Motor neuron (in vitro differentiated cells): ENCODE measurements at regions not wholly inside any gene's neighbourhood (a gene's known extent, or its start where the extent isn't known, plus 50 kb on each side); places are given as distances from the start of the nearest gene placed in this dataset.
A peak's percentile ranks its signal among the peaks of the same experiment; 100 is the strongest.
"Not testable (repeated sequence)": the region's sequence is repeated elsewhere in the genome, so short reads cannot be mapped to it uniquely, and the experiment has no call there.

Experiments used
- ATAC-seq, 8 experiments: fragments of 200-7000 bp; cut with Tn5 transposase; replicated peaks in 6 of 8; 2 replicates each; pipeline ENCODE4 v1.8.0; 2021; ENCODE audit warnings: mild to moderate bottlenecking in 8 of 8, moderate library complexity in 8 of 8
- H3K27ac ChIP-seq, 2 donors: fragments of 250-450 bp; sonication (Bioruptor Pico); 2 replicates each; pipeline ENCODE4 v1.9.0; 2021; ENCODE audit warnings: antibody characterized with exemption in 2 of 2, mild to moderate bottlenecking in 2 of 2, moderate library complexity in 1 of 2
- H3K4me1 ChIP-seq, 2 donors: fragments of 250-450 bp; sonication (Bioruptor Pico); replicated peaks in 1 of 2; 2 replicates each; pipeline ENCODE4 v1.6.1; 2021; ENCODE audit warnings: antibody characterized with exemption in 2 of 2, mild to moderate bottlenecking in 2 of 2, moderate library complexity in 1 of 2
- H3K4me3 ChIP-seq, 5 donors: fragments of 250-450 bp; sonication (Bioruptor Pico); 2 replicates each; pipeline ENCODE4 v1.9.0; 2021; ENCODE audit warnings: antibody characterized with exemption in 5 of 5, mild to moderate bottlenecking in 5 of 5, moderate library complexity in 4 of 5
- WGBS, 10 experiments: fragments of 450-650 bp; shearing (Covaris generic); methylation state at CpG; one replicate each; pipeline ENCODE4 v1.0.0; 2022; 5-methylcytosine and 5-hydroxymethylcytosine counted together
- in situ Hi-C, 9 experiments: fragments of 400-800 bp; cut with MboI; loops; one replicate each; pipeline ENCODE4 v1.15.0; 2021; ENCODE audit warnings: low sequenced_read_pairs in 9 of 9, low pct_unique_long_range_greater_than_20kb in 2 of 9; ENCODE audit not compliant: unreplicated experiment in 9 of 9

- ATAC-seq: no peak
- H3K4me1 ChIP-seq: no peaks in the 10 kb centered on the region
- WGBS, 10 experiments: 17 to 100% (median 57%) methylated on average over 1 to 7 of the region's 10 CpGs; no CpG with 5 or more reads in 2 of the 10 experiments
- H3K27ac ChIP-seq: no peak overlapping the region
- in situ Hi-C loops: no loop called here
- no peak overlapping the region for H3K4me3 ChIP-seq
Observed at GRCh38 chr14:44873536-44873935, 88.2 kb downstream of the KLHL28 start.

- ATAC-seq: no peak
- in situ Hi-C loops: no loop called here
- Histone ChIP-seq H3K4me1 (no peaks in the 10 kb centered on the region), H3K4me3 (no peak overlapping the region), H3K27ac (no peak overlapping the region)
- 0 to 71% methylated on average over 1 of the region's 1 CpG; no CpG with 5 or more reads in 8 of the 10 experiments for WGBS, 10 experiments
Observed at GRCh38 chr14:44866770-44867169, 95.0 kb downstream of the KLHL28 start.

GRCh38 chr14:44866322-44866721 lies 95.4 kb downstream of the KLHL28 start:
- no peak for ATAC-seq
- WGBS, 10 experiments: 100% methylated on average over 1 of the region's 2 CpGs; no CpG with 5 or more reads in 9 of the 10 experiments

GRCh38 chr14:44863271-44863670 lies 98.5 kb downstream of the KLHL28 start:
- Histone ChIP-seq H3K4me3 (no peak overlapping the region), H3K27ac (no peak overlapping the region), H3K4me1 (no peaks in the 10 kb centered on the region)
- in situ Hi-C loops: no loop called here
- ATAC-seq: no peak
- WGBS, 10 experiments: 0 to 92% (median 68%) methylated on average over 1 to 3 of the region's 3 CpGs

More at GRCh38 chr14:44866322-44866721, 95.4 kb downstream of the KLHL28 start:
- in situ Hi-C loops: no loop called here
- Histone ChIP-seq H3K4me3 (no peak overlapping the region), H3K4me1 (no peaks in the 10 kb centered on the region), H3K27ac (no peak overlapping the region)

- Histone ChIP-seq H3K27ac (no peak overlapping the region), H3K4me3 (no peak overlapping the region), H3K4me1 (no peaks in the 10 kb centered on the region)
- WGBS, 10 experiments: 21 to 100% (median 88%) methylated on average over 1 to 2 of the region's 4 CpGs; no CpG with 5 or more reads in 4 of the 10 experiments
- in situ Hi-C loops: no loop called here
- ATAC-seq: no peak
Observed at GRCh38 chr14:44854114-44854513, 107.6 kb downstream of the KLHL28 start.

GRCh38 chr14:44847526-44848309 lies 114.0 kb downstream of the KLHL28 start:
- Histone ChIP-seq H3K4me3 (no peak overlapping the region), H3K4me1 (peaks cover 0 to 3% of the 10 kb centered on the region in 2 donors), H3K27ac (no peak overlapping the region)
- 25 to 93% (median 80%) methylated on average over 3 to 8 of the region's 8 CpGs; no CpG with 5 or more reads in 1 of the 10 experiments for WGBS, 10 experiments
- ATAC-seq: no peak
- in situ Hi-C loops: no loop called here

GRCh38 chr14:44846232-44846824 lies 115.4 kb downstream of the KLHL28 start:
- no peak overlapping the region for H3K27ac ChIP-seq
- peak in 4 of 8 experiments; percentile 34 to 51 (median 48) for ATAC-seq
- peaks cover 0 to 3% of the 10 kb centered on the region in 2 donors for H3K4me1 ChIP-seq
- H3K4me3 ChIP-seq: no peak overlapping the region
- 0 to 38% (median 17%) methylated on average over 1 to 4 of the region's 4 CpGs for WGBS, 10 experiments
- in situ Hi-C loops: no loop called here

- H3K4me3 ChIP-seq, H3K27ac ChIP-seq, in situ Hi-C loops, ATAC-seq, H3K4me1 ChIP-seq: not testable (repeated sequence)
- WGBS, 10 experiments: 100% methylated on average over 1 of the region's 9 CpGs; no CpG with 5 or more reads in 9 of the 10 experiments
Observed at GRCh38 chr14:44835928-44836327, 125.8 kb downstream of the KLHL28 start.

- in situ Hi-C loops: no loop called here
- Histone ChIP-seq H3K27ac (no peak overlapping the region), H3K4me1 (no peaks in the 10 kb centered on the region), H3K4me3 (no peak overlapping the region)
- 0 to 90% (median 25%) methylated on average over 1 of the region's 1 CpG; no CpG with 5 or more reads in 3 of the 10 experiments for WGBS, 10 experiments
- ATAC-seq: no peak
Observed at GRCh38 chr14:44833376-44834060, 128.2 kb downstream of the KLHL28 start.

GRCh38 chr14:44830371-44830770 lies 131.4 kb downstream of the KLHL28 start:
- H3K27ac ChIP-seq: no peak overlapping the region
- WGBS, 10 experiments: 0 to 100% (median 80%) methylated on average over 1 of the region's 1 CpG; no CpG with 5 or more reads in 2 of the 10 experiments
- H3K4me3 ChIP-seq: no peak overlapping the region
- no peaks in the 10 kb centered on the region for H3K4me1 ChIP-seq
- in situ Hi-C loops: no loop called here
- ATAC-seq: no peak

- Histone ChIP-seq H3K27ac (no peak overlapping the region), H3K4me3 (no peak overlapping the region), H3K4me1 (no peaks in the 10 kb centered on the region)
- WGBS, 10 experiments: 0 to 100% (median 88%) methylated on average over 1 of the region's 1 CpG; no CpG with 5 or more reads in 5 of the 10 experiments
- in situ Hi-C loops: no loop called here
- ATAC-seq: no peak
Observed at GRCh38 chr14:44829021-44829420, 132.7 kb downstream of the KLHL28 start.

- in situ Hi-C loops: no loop called here
- Histone ChIP-seq H3K27ac (no peak overlapping the region), H3K4me3 (no peak overlapping the region), H3K4me1 (no peaks in the 10 kb centered on the region)
- WGBS, 10 experiments: 29 to 100% (median 87%) methylated on average over 1 of the region's 1 CpG; no CpG with 5 or more reads in 2 of the 10 experiments
- peak in 5 of 8 experiments; percentile 10 to 94 (median 60) for ATAC-seq
Observed at GRCh38 chr14:44828023-44828422, 133.7 kb downstream of the KLHL28 start.
